Loucy (cell line): ENCODE measurements at regions not wholly inside any gene's neighbourhood (a gene's known extent, or its start where the extent isn't known, plus 50 kb on each side); places are given as distances from the start of the nearest gene placed in this dataset.

Experiments
- H2AFZ ChIP-seq: fragments of 200-600 bp; sonication (generic); 2 replicates; pipeline ENCODE4 v1.6.0; 2016; ENCODE audit warnings: antibody characterized with exemption, mild to moderate bottlenecking, low read length, moderate library complexity
- H3F3A ChIP-seq: fragments of 200-600 bp; 2 replicates; pipeline ENCODE4 v1.6.0; 2016; ENCODE audit warnings: antibody characterized with exemption, low read depth, mild to moderate bottlenecking
- H3K27me3 ChIP-seq: fragments of 200-600 bp; sonication (generic); 2 replicates; pipeline ENCODE4 v1.6.1; 2014; ENCODE audit warnings: low read length, mild to moderate bottlenecking; ENCODE audit not compliant: insufficient read depth, poor library complexity, severe bottlenecking
- H3K36me3 ChIP-seq: fragments of 200-600 bp; sonication (generic); 2 replicates; pipeline ENCODE4 v1.6.1; 2016; ENCODE audit warnings: low read length; ENCODE audit not compliant: insufficient read depth
- H3K4me1 ChIP-seq: fragments of 200-600 bp; sonication (generic); 2 replicates; pipeline ENCODE4 v1.5.1; 2014; ENCODE audit warnings: low read length, mild to moderate bottlenecking; ENCODE audit not compliant: insufficient read depth, poor library complexity, severe bottlenecking
- H3K4me2 ChIP-seq: fragments of 200-600 bp; sonication (generic); 2 replicates; pipeline ENCODE4 v1.6.0; 2014; ENCODE audit warnings: antibody characterized with exemption, low read length, low read depth, mild to moderate bottlenecking; ENCODE audit not compliant: poor library complexity, severe bottlenecking
- H3K4me3 ChIP-seq: fragments of 200-600 bp; sonication (generic); 2 replicates; pipeline ENCODE4 v1.5.1; 2014; ENCODE audit warnings: low read length, mild to moderate bottlenecking, mixed read lengths; ENCODE audit not compliant: poor library complexity, severe bottlenecking
- H3K79me2 ChIP-seq: fragments of 200-600 bp; sonication (generic); 2 replicates; pipeline ENCODE4 v1.6.1; 2014; ENCODE audit warnings: low read length; ENCODE audit not compliant: insufficient read depth
- H3K9ac ChIP-seq: fragments of 200-600 bp; sonication (generic); 2 replicates; pipeline ENCODE4 v1.6.0; 2014; ENCODE audit warnings: mild to moderate bottlenecking, low read depth, low read length, moderate library complexity; ENCODE audit not compliant: poor library complexity, severe bottlenecking
- H3K9me2 ChIP-seq: fragments of 200-600 bp; sonication (generic); replicated peaks from 2 replicates; pipeline ENCODE4 v1.6.1; 2016; ENCODE audit warnings: low read depth, low read length, mixed read lengths
- H3K9me3 ChIP-seq: fragments of 200-600 bp; sonication (generic); 2 replicates; pipeline ENCODE4 v1.6.1; 2014; ENCODE audit warnings: mild to moderate bottlenecking, antibody characterized with exemption, low read length, low read depth; ENCODE audit not compliant: insufficient read depth
- H4K20me1 ChIP-seq: fragments of 200-600 bp; sonication (generic); 2 replicates; pipeline ENCODE4 v1.6.0; 2014; ENCODE audit warnings: antibody characterized with exemption, low read length, mild to moderate bottlenecking; ENCODE audit not compliant: insufficient read depth, poor library complexity, severe bottlenecking
- CTCF ChIP-seq: fragments of 200-600 bp; sonication (generic); conservative IDR thresholded peaks from 2 replicates; pipeline ENCODE4 v1.5.1; 2014; ENCODE audit warnings: mild to moderate bottlenecking, antibody characterized with exemption, low read length
- EZH2phosphoT487 ChIP-seq: fragments of 200-600 bp; IDR thresholded peaks from 2 replicates; pipeline ENCODE4 v1.6.1; 2018; ENCODE audit warnings: antibody characterized with exemption, mild to moderate bottlenecking, moderate library complexity, borderline replicate concordance

- Histone ChIP-seq H3K79me2 (no peaks in the 10 kb centered on the region), H3K9me2 (no peaks in the 10 kb centered on the region), H2AFZ (no peak overlapping the region), H3K4me3 (no peak overlapping the region), H4K20me1 (no peaks in the 10 kb centered on the region), H3K4me2 (no peak overlapping the region), H3K36me3 (no peaks in the 10 kb centered on the region), H3K27me3 (no peaks in the 10 kb centered on the region), H3K9ac (no peak overlapping the region), H3K4me1 (no peaks in the 10 kb centered on the region), H3K9me3 (no peaks in the 10 kb centered on the region; the same call in 1 of the 2 replicates), H3F3A (no peaks in the 10 kb centered on the region)
- TF ChIP-seq CTCF (no peak), EZH2phosphoT487 (no peak)
Measured at GRCh38 chr5:106732624-106733023, 938.1 kb downstream of the EFNA5 start.

GRCh38 chr5:106730912-106731311, 939.8 kb downstream of the EFNA5 start:
- no peaks in the 10 kb centered on the region for H3K79me2 ChIP-seq
- no peaks in the 10 kb centered on the region for H4K20me1 ChIP-seq
- no peaks in the 10 kb centered on the region for H3K9me2 ChIP-seq
- H3F3A ChIP-seq = no peaks in the 10 kb centered on the region
- H2AFZ ChIP-seq = no peak overlapping the region
- H3K9ac ChIP-seq = no peak overlapping the region
- H3K4me1 ChIP-seq = no peaks in the 10 kb centered on the region
- H3K4me2 ChIP-seq = no peak overlapping the region
- TF ChIP-seq CTCF (no peak), EZH2phosphoT487 (no peak)
- no peaks in the 10 kb centered on the region for H3K36me3 ChIP-seq
- no peaks in the 10 kb centered on the region for H3K27me3 ChIP-seq
- H3K9me3 ChIP-seq = no peaks in the 10 kb centered on the region; the same call in 1 of the 2 replicates
- H3K4me3 ChIP-seq = no peak overlapping the region

- H3K4me2 ChIP-seq = no peak overlapping the region
Measured at GRCh38 chr5:106730506-106730905, 940.2 kb downstream of the EFNA5 start.

More at GRCh38 chr5:106730506-106730905, 940.2 kb downstream of the EFNA5 start:
- no peaks in the 10 kb centered on the region; the same call in 1 of the 2 replicates for H3K9me3 ChIP-seq
- no peak overlapping the region for H3K4me3 ChIP-seq
- H3K79me2 ChIP-seq = no peaks in the 10 kb centered on the region
- no peak overlapping the region for H2AFZ ChIP-seq
- no peaks in the 10 kb centered on the region for H3K4me1 ChIP-seq
- H3F3A ChIP-seq = no peaks in the 10 kb centered on the region
- no peaks in the 10 kb centered on the region for H3K27me3 ChIP-seq
- no peak for TF ChIP-seq EZH2phosphoT487
- no peak for TF ChIP-seq CTCF
- no peaks in the 10 kb centered on the region for H3K36me3 ChIP-seq
- no peaks in the 10 kb centered on the region for H3K9me2 ChIP-seq
- no peaks in the 10 kb centered on the region for H4K20me1 ChIP-seq
- no peak overlapping the region for H3K9ac ChIP-seq
